GM12874 (cell line): ENCODE measurements at regions not wholly inside any gene's neighbourhood (a gene's known extent, or its start where the extent isn't known, plus 50 kb on each side); places are given as distances from the start of the nearest gene placed in this dataset.

Experiments used
- CTCF ChIP-seq: IDR thresholded peaks from 2 replicates; pipeline ENCODE4 v1.5.1; 2011; ENCODE audit warnings: low read depth, mild to moderate bottlenecking, control low read depth, low read length, moderate library complexity; ENCODE audit not compliant: insufficient read depth

DNA sequence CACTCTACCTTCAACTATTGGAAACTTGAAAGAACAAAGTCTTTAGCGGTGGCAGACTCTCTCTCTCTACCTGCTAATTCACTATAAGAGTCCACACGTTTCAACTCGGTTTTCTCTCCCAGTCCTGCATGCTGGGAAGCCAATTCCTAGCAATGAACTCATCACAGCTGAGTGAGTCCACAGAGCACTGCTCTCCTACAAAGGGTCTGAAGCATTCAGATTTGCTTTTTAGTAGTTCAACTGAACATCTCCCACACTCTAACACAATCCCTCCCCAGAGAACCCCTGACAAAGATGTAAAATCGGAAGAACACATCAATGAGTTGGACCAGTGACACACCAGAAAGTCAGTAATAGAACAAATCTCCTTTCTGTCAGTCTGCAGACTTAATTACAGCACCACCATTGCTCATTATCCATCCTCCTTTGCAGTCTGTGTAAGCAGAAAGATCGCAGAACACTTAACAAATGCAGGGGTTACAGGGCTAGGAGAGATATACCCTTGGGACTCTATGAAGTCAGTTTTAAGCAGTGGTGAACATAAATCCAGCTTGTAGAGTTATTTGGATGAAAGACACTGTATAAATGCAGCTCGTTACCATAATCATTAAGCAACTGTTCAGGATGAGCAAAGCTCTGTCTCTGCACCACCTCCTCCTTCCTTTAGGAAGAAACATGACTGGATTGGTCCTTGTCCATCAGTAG lies 353.4 kb upstream of the GRIA1 start:
- no peak for TF ChIP-seq CTCF

GRCh38 chr5:153147891-153148623 lies 342.4 kb upstream of the GRIA1 start:
- peak; percentile 51; the same call in 1 of the 2 replicates for TF ChIP-seq CTCF

GRCh38 chr5:153148624-153148976 lies 341.9 kb upstream of the GRIA1 start:
- no peak for TF ChIP-seq CTCF

GRCh38 chr5:153151558-153151957 lies 338.9 kb upstream of the GRIA1 start:
- no peak for TF ChIP-seq CTCF

DNA sequence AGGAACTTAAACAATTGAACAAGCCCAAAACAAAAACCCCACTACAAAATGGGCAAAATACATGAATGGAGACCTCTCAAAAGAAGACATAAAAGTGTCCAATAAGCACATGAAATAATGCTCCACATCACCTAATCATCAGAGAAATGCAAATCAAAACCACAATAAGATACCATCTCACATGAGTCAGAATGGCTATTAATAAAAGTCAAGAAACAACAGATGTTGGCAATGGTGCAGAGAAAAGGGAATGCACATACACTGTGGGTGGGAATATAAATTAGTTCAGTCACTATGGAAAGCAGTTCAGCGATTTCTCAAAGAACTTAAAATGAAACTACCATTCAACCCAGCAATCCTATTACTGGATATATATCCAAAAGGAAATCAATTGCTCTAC lies 337.4 kb upstream of the GRIA1 start:
- no peak for TF ChIP-seq CTCF

DNA sequence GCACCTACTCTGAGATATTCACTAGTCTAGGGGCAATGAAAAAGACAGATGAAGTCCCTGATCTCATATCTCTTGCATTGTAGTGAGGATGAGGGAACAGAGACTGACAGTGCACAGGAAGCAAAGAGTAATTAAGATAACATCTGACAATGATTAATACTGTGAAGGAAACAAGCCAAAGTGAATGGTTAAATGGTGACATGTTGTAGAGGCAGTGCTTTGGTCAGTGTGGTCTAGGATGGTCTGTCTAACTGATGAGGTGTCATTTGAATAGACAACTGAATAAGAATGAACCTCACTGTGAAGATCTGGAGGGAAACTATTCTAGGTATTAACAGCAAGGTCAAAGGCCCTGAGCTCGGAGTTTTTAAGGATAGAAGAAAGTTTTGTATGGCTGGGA lies 333.3 kb upstream of the GRIA1 start:
- TF ChIP-seq CTCF: no peak

- no peak for TF ChIP-seq CTCF
Measured at GRCh38 chr5:153158608-153159007, 331.9 kb upstream of the GRIA1 start.
